ENCODE measurements at regions not wholly inside any gene's neighbourhood (a gene's known extent, or its start where the extent isn't known, plus 50 kb on each side); places are given as distances from the start of the nearest gene placed in this dataset.

DNA sequence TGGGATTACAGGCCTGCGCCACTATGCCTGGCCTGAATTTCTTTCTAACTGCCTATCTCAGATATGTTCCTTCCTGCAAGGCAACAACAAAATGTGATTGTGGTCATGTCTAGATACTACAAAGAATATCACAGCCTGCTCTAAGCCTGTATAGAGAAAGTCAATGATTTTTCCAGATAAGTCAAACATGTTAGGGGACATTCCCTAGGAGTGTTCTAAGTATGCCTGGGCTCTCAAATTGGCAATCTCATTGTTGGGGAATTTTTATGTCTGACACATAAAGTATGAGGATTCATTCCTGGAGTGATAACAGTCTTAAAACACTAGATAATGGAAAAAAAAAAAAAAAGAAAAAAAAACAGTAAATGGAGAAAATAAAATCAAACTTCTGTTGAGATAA, 406.1 kb downstream of the GATA3 start:
- TF ChIP-seq, protein P1, sequence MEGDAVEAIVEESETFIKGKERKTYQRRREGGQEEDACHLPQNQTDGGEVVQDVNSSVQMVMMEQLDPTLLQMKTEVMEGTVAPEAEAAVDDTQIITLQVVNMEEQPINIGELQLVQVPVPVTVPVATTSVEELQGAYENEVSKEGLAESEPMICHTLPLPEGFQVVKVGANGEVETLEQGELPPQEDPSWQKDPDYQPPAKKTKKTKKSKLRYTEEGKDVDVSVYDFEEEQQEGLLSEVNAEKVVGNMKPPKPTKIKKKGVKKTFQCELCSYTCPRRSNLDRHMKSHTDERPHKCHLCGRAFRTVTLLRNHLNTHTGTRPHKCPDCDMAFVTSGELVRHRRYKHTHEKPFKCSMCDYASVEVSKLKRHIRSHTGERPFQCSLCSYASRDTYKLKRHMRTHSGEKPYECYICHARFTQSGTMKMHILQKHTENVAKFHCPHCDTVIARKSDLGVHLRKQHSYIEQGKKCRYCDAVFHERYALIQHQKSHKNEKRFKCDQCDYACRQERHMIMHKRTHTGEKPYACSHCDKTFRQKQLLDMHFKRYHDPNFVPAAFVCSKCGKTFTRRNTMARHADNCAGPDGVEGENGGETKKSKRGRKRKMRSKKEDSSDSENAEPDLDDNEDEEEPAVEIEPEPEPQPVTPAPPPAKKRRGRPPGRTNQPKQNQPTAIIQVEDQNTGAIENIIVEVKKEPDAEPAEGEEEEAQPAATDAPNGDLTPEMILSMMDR (IDR thresholded peaks at IDR 0.05; ENCODE audit: insufficient read depth, low read length, poor library complexity, severe bottlenecking), result no peak
- no peak for TF ChIP-seq EZH2phosphoT487 (conservative IDR thresholded peaks at IDR 0.05; ENCODE audit: low read length)
